IPS-NIHi7 (cell line): ENCODE measurements at regions not wholly inside any gene's neighbourhood (a gene's known extent, or its start where the extent isn't known, plus 50 kb on each side); places are given as distances from the start of the nearest gene placed in this dataset.

Source experiments
- DNase-seq: peaks from one replicate; pipeline ENCODE4 v3.0.0; 2012; ENCODE audit warnings: mixed read lengths; ENCODE audit errors: extremely low spot score

DNA sequence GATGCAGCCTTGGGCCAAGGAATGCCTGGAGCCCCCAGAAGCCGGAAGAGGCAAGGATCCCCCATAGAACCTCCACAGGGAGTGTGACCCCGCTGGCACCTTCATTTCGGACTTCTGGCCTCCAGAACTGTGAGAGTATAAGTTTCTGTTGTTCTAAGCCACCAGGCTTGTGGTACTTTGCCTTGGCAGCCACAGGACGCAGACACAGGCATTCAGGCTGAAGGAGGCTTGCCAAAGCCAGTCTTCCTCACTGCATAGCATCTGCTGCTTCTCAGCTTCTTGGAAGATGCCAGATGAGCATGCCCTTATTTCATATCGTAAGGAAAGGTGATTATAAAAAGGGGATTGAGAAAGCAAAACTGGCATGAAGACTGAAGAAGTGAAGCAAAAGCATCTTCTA, 61.1 kb upstream of the TAS2R1 start:
- no peak for DNase-seq

DNA sequence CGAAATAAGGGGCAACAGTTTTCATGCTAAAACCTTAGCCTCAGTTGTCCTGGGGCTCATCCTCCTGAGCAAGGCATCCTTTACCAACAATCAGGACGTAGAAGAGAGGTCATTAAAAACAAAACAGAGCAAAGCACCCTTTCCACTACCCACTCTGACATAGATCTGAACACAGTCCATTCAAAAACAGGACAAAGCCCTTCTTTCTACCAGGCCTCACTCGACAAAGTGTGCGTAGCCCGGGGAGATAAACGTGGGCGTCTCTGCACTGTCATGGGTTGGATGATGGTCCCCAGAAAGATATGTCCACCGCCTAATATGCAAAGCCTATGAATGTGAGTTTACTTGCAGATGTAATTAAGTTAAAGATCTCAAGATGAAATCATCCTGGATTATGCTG, 60.6 kb upstream of the TAS2R1 start:
- no peak for DNase-seq

DNA sequence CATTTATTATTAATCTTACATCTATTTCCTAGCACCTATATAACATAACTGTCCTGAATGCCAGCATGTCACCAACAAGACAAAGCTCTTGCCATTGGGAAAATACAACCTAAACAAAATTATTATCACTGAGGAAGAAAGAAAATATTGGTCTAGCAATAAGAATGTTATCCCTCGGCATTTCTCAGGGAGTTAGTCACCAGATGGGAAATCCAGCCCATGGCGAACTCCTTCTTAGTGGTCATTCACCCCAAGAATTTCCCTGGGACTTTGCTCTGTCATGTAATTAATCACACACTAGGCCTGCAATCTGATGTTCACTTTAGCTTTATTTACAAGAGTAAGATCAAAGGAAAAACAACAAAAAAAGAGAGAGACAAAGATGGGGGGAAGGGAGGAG, 56.1 kb upstream of the TAS2R1 start:
- no peak for DNase-seq

DNA sequence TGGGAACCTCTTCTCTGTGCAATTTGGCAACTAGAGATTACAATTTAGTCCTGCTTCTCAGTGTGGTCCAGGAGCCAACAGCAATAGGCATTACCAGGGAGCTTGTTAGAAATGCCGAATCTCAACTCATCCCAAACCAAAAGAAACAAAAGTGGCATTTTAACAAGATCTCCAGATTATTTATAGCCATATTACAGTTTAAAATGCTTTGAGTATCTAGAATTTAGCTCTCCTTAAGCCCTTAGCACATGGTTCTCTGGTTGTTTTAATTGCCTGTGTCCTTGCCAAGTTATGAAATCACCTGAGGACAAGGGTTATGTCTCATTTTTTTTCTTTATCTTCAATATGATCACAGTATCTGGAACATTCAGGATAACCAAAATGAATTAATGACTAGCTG, 51.6 kb upstream of the TAS2R1 start:
- DNase-seq = no peak
